Neural progenitor cell (in vitro differentiated cells): ENCODE measurements at regions not wholly inside any gene's neighbourhood (a gene's known extent, or its start where the extent isn't known, plus 50 kb on each side); places are given as distances from the start of the nearest gene placed in this dataset.

Experiments
- EZH2 ChIP-seq: fragments of 200-600 bp; sonication (generic); IDR thresholded peaks from 2 replicates; pipeline ENCODE4 v1.6.1; 2017; ENCODE audit warnings: antibody characterized with exemption, mild to moderate bottlenecking, moderate library complexity
- EZH2phosphoT487 ChIP-seq: fragments of 200-600 bp; sonication (generic); IDR thresholded peaks from 2 replicates; pipeline ENCODE4 v1.6.1; 2017; ENCODE audit warnings: antibody characterized with exemption
- TF ChIP-seq, protein P1 (sequence below): fragments of 200-600 bp; sonication (generic); IDR thresholded peaks from 2 replicates; pipeline ENCODE4 v1.5.1; 2017; ENCODE audit warnings: antibody characterized with exemption, mild to moderate bottlenecking

DNA sequence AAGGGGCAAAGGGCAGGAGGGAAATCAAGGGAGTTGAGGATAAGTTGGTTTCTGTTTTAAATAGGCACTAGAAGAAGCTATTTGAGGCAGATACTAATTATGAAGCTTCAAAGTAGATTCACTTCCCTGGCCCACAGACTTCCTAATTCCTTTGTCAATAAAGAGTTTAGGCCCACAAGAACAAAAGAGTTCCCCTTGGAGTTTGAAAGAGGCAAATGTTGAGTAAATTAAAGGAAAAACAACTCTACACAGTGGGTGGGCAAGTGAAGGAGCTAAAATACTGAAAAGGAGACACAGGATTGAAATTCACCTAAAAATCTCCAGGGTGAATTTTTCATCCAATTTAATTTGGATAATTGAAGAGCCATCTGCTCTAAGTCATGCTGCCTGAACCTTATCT, 411.7 kb upstream of the RORA start:
- TF ChIP-seq, protein P1, sequence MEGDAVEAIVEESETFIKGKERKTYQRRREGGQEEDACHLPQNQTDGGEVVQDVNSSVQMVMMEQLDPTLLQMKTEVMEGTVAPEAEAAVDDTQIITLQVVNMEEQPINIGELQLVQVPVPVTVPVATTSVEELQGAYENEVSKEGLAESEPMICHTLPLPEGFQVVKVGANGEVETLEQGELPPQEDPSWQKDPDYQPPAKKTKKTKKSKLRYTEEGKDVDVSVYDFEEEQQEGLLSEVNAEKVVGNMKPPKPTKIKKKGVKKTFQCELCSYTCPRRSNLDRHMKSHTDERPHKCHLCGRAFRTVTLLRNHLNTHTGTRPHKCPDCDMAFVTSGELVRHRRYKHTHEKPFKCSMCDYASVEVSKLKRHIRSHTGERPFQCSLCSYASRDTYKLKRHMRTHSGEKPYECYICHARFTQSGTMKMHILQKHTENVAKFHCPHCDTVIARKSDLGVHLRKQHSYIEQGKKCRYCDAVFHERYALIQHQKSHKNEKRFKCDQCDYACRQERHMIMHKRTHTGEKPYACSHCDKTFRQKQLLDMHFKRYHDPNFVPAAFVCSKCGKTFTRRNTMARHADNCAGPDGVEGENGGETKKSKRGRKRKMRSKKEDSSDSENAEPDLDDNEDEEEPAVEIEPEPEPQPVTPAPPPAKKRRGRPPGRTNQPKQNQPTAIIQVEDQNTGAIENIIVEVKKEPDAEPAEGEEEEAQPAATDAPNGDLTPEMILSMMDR: no peak
- no peak for TF ChIP-seq EZH2
- TF ChIP-seq EZH2phosphoT487: peak; percentile 42
